GM08714 (cell line): ENCODE measurements at regions not wholly inside any gene's neighbourhood (a gene's known extent, or its start where the extent isn't known, plus 50 kb on each side); places are given as distances from the start of the nearest gene placed in this dataset.
"Not testable (repeated sequence)": the region's sequence is repeated elsewhere in the genome, so short reads cannot be mapped to it uniquely, and the experiment has no call there.

ENCODE experiments used
- H3K4me3 ChIP-seq: fragments of 200-500 bp; sonication (Bioruptor generic); 2 replicates; pipeline ENCODE4 v1.5.1; 2014; ENCODE audit warnings: mild to moderate bottlenecking, low read length, inconsistent platforms
- ZNF274 ChIP-seq: IDR thresholded peaks from 2 replicates; pipeline ENCODE4 v1.6.1; 2012; ENCODE audit warnings: mild to moderate bottlenecking, low read depth, low read length

- TF ChIP-seq ZNF274, result no peak
- no peak overlapping the region for H3K4me3 ChIP-seq
These were observed 275.4 kb upstream of the MAOA start for GRCh38 chrX:43380704-43381103.

GRCh38 chrX:43386875-43387274 is 269.2 kb upstream of the MAOA start:
- no peak overlapping the region for H3K4me3 ChIP-seq
- TF ChIP-seq ZNF274, result no peak

- no peak overlapping the region for H3K4me3 ChIP-seq
- no peak for TF ChIP-seq ZNF274
These were observed 250.9 kb upstream of the MAOA start for GRCh38 chrX:43405191-43405590.

DNA sequence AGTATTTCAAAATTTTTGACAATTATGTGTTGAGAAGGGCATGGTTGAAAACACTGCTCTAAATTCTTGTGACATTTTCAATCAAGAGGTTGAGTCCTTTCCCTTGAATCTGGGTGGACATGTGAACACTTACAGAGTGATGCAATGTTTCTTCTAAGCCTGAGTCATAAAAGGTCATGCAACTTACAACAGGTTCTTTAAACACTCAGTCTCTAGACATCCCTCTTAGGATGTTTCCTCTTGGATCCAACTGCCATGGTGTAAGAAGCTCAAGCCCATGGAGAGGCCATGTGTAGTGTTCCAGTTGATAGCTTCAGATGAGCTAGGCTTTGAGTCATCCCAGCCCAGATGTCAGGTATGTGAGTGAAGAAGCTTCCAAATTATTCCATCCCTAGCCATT is 232.2 kb upstream of the MAOA start:
- H3K4me3 ChIP-seq, result no peak overlapping the region
- TF ChIP-seq ZNF274, result no peak

DNA sequence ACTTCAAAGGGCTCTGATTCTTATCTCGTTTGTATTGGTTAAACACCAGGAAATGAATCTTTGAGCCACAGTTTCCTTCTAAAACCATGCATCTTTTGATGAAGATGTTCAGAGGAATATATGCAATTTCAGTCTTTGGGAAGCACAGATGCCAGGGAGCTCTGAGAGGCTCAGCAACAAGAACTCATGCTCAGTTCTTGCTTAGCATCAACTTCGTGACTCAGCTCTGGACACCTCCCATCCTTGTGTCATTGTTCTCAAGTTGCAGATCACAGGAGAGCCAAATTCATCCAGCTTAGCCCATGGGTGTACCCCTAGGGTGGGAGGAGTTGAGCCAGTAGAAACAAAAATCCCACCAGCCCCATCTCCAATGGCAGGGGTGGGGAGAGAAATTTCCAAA is 219.6 kb upstream of the MAOA start:
- H3K4me3 ChIP-seq, result no peak overlapping the region
- TF ChIP-seq ZNF274, result no peak

DNA sequence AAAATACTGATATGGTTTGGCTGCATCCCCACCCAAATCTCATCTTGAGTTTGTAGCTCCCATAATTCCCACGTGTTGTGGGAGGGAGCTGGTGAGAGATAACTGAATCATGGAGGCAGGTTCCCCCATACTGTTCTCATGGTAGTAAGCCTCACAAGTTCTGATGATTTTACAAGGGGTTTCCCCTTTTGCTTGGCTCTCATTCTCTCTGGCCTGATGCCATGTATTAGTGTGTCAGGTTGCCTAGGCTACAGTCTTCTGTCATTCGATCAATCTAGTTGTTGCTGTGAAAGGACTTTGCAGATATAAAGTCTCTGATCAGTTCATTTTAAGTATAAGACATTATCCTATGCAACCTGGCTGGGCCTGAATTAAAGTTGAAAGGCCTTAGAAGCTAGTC is 209.3 kb upstream of the MAOA start:
- TF ChIP-seq ZNF274, result no peak
- no peak overlapping the region for H3K4me3 ChIP-seq

DNA sequence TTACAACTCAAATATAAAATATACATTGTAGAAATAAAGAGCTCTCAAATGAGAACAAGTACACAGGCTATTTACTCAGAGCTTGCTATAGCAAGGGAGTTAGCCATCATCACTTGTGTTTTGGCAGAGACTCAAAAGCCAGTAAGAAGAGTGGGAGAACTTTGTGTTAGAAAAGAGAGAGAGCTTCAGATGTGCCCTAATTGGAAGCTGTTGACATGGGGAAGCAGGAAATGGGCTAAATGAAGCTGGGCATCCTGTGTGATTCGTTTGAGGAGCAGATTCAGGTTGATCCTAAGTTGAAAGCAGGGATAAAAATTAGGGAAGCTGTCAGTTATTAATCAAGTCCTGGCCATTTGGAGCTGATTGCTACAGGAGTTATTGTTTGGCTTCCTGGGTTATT is 207.4 kb upstream of the MAOA start:
- H3K4me3 ChIP-seq, result no peak overlapping the region
- no peak for TF ChIP-seq ZNF274

GRCh38 chrX:43450355-43450754 is 205.7 kb upstream of the MAOA start:
- H3K4me3 ChIP-seq, result no peak overlapping the region
- TF ChIP-seq ZNF274, result no peak

GRCh38 chrX:43451976-43452686 is 204.0 kb upstream of the MAOA start:
- not testable (repeated sequence) for H3K4me3 ChIP-seq

GRCh38 chrX:43456063-43456462 is 200.0 kb upstream of the MAOA start:
- TF ChIP-seq ZNF274, result no peak
- H3K4me3 ChIP-seq, result no peak overlapping the region

DNA sequence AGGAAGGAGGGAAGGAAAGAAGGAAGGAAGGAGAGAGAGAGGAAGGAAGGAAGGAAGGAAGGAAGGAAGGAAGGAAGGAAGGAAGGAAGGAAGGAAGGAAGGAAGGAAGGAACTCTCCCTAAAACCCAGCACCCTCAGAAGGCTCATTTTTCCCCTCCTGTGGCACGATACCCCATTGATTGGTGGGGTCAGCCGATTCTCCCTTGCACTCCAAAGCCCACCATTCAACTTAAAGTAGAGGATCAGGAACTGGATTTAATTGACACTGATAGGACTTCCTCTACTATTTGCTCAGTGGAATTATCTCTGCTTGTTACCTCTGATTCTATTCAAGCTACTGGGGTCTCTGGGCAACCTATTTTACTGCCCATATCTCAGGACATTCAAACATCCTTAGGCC is 199.2 kb upstream of the MAOA start:
- H3K4me3 ChIP-seq, result no peak overlapping the region
- TF ChIP-seq ZNF274, result no peak

DNA sequence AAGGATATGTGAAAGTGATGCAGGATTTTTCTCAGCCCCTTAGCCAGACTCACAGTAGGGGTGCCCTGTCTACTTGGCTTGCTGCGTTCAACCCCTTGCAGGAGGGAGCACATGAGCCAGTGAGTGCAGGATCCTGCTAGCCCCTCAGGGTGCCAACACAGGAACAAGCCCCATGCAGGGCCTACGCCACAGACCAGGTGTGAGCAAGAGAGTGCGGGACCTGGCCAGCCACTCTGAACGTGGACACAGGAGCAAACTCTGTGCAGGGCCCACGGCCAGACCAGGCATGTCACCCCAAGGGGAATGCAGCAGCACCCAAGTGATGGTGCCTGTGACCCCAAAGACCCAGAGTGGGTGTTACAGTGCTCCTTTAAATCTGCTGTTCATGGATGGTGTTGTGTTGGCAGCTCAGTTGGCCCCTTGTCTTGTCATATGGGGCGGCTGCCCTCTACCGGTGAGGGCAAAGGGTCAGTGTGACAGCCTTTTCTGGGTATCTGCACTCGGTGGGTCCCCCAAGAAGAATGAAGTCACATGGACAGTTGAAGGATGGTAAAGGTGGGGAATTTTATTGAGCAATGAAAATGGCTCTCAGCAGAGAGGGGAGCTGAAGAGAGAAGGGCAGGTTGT is 188.4 kb upstream of the MAOA start:
- TF ChIP-seq ZNF274, result no peak

DNA sequence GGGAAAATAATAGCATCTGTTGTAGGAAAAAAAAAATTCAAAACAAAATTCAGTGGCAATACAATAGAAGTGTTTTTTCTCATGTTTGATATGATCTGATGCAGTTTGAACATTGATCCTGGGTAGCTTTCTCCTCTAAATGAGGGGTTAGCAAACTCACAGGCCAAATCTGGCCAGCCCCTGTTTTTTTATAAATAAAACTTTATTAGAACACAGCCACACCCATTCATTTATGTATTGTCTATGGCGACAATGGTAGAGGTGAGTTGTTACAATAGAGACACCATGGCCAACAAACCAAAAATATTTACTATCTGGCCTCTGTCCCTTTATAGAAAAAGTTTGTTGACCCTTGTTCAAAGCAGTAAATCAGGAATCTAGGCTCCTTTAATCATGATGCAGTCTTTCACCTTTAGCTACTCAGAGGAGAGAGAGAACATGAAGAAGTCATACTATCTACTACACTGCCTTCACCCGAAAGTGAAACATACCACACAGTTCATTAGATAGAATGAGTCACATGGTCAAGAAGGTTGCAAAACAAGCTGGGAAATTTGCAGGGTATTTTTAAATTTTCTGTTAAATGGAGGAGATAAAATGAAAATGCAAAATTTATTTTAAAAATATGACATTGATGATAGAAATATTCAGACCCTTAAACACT is 186.6 kb upstream of the MAOA start:
- no peak overlapping the region for H3K4me3 ChIP-seq
- TF ChIP-seq ZNF274, result no peak

More for the DNA sequence above, 188.4 kb upstream of the MAOA start:
- H3K4me3 ChIP-seq, result no peak overlapping the region

DNA sequence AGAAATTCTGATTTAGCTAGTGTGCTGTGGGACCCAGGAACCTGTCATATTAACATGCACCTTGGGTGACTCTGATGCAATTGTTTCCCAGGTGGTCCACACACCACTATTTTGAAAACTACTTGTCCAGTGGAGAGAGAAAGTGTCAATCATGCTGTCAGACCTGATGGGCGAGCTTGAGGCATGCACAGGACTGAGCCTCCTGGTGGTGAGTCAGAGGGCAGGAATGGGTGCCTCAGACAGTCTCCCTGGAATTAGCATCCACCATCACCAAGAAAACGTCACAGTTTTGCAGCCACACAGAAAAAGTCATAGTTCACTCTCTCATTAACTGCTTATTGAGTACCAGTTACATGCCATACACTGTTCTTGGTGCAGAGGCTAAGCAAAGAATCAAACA is 181.8 kb upstream of the MAOA start:
- no peak overlapping the region for H3K4me3 ChIP-seq
- no peak for TF ChIP-seq ZNF274

GRCh38 chrX:43479070-43479469 is 177.0 kb upstream of the MAOA start:
- no peak for TF ChIP-seq ZNF274
- no peak overlapping the region for H3K4me3 ChIP-seq

- H3K4me3 ChIP-seq, result no peak overlapping the region
- no peak for TF ChIP-seq ZNF274
These were observed 176.2 kb upstream of the MAOA start for GRCh38 chrX:43479850-43480249.
